Suprapubic skin (tissue), 4 donors: ENCODE measurements at regions not wholly inside any gene's neighbourhood (a gene's known extent, or its start where the extent isn't known, plus 50 kb on each side); places are given as distances from the start of the nearest gene placed in this dataset.
A peak's percentile ranks its signal among the peaks of the same experiment; 100 is the strongest.

Experiments used
- DNase-seq, 2 donors: peaks; one replicate each; pipeline ENCODE4 v3.0.0-alpha.2; 2019; ENCODE audit warnings: low spot score in 2 of 2
- H3K27ac ChIP-seq: fragments of 200-600 bp; sonication (generic); one replicate; pipeline ENCODE4 v1.5.1; 2019
- H3K27me3 ChIP-seq: fragments of 200-600 bp; sonication (generic); one replicate; pipeline ENCODE4 v1.5.1; 2019
- H3K36me3 ChIP-seq: fragments of 200-600 bp; sonication (generic); one replicate; pipeline ENCODE4 v1.5.1; 2019
- H3K4me1 ChIP-seq: fragments of 200-600 bp; sonication (generic); one replicate; pipeline ENCODE4 v1.5.1; 2019
- H3K4me3 ChIP-seq: fragments of 200-600 bp; sonication (generic); one replicate; pipeline ENCODE4 v1.5.1; 2019; ENCODE audit warnings: mild to moderate bottlenecking
- H3K9me3 ChIP-seq: fragments of 200-600 bp; sonication (generic); one replicate; pipeline ENCODE4 v1.5.1; 2019
- CTCF ChIP-seq, 2 donors: fragments of 200-600 bp in 1 of 2; fragments of 450-650 bp in 1 of 2; sonication (generic) in 1 of 2; IDR thresholded peaks; one replicate each; pipeline ENCODE4 v1.5.1; 2016 to 2019; ENCODE audit warnings: antibody characterized with exemption in 2 of 2, mild to moderate bottlenecking in 1 of 2, moderate library complexity in 1 of 2
- EP300 ChIP-seq: sonication (generic); formaldehyde crosslinking; IDR thresholded peaks from one replicate; pipeline ENCODE4 v1.6.1; 2017; ENCODE audit warnings: antibody characterized with exemption
- POLR2A ChIP-seq, 2 donors: fragments of 450-650 bp; IDR thresholded peaks; one replicate each; pipeline ENCODE4 v1.6.1; 2017; ENCODE audit warnings: antibody characterized with exemption in 2 of 2, mild to moderate bottlenecking in 2 of 2, moderate library complexity in 2 of 2
- POLR2AphosphoS5 ChIP-seq, 3 donors: sonication (generic); formaldehyde crosslinking; IDR thresholded peaks; one replicate each; pipeline ENCODE4 v1.6.1; 2017; ENCODE audit warnings: antibody characterized with exemption in 3 of 3
- WGBS: methylation state at CpG from one replicate; pipeline ENCODE4 v1.1.5; 2018; 5-methylcytosine and 5-hydroxymethylcytosine counted together

- Histone ChIP-seq H3K27me3 (peaks cover 7% of the 10 kb centered on the region), H3K36me3 (no peaks in the 10 kb centered on the region), H3K9me3 (no peaks in the 10 kb centered on the region), H3K4me3 (no peak overlapping the region), H3K27ac (no peak overlapping the region), H3K4me1 (peaks cover 9% of the 10 kb centered on the region)
- TF ChIP-seq POLR2AphosphoS5 (IDR thresholded peaks at IDR 0.05) (no peak), POLR2A (IDR thresholded peaks at IDR 0.05) (no peak), EP300 (no peak), CTCF (IDR thresholded peaks at IDR 0.05) (no peak)
- no peak for DNase-seq
- 82% methylated on average over 12 of the region's 12 CpGs for WGBS
Measured at GRCh38 chr11:134636071-134636470, 224.0 kb upstream of the B3GAT1 start.

- 78% methylated on average over 22 of the region's 22 CpGs for WGBS
- H3K4me1 ChIP-seq: peaks cover 1% of the 10 kb centered on the region
- H3K27me3 ChIP-seq: peaks cover 3% of the 10 kb centered on the region
- H3K9me3 ChIP-seq: no peaks in the 10 kb centered on the region
- H3K4me3 ChIP-seq: no peak overlapping the region
- peak in 1 of 2 donors; percentile 72 for DNase-seq
- no peaks in the 10 kb centered on the region for H3K36me3 ChIP-seq
- no peak overlapping the region for H3K27ac ChIP-seq
- TF ChIP-seq POLR2AphosphoS5 (IDR thresholded peaks at IDR 0.05): no peak
- no peak for TF ChIP-seq CTCF (IDR thresholded peaks at IDR 0.05)
- TF ChIP-seq EP300: no peak
- TF ChIP-seq POLR2A (IDR thresholded peaks at IDR 0.05): no peak
Measured at GRCh38 chr11:134634897-134635831, 223.1 kb upstream of the B3GAT1 start.

GRCh38 chr11:134633276-134633675 is 221.2 kb upstream of the B3GAT1 start:
- 93% methylated on average over 6 of the region's 6 CpGs for WGBS
- no peaks in the 10 kb centered on the region for H3K4me1 ChIP-seq
- no peak for DNase-seq
- H3K36me3 ChIP-seq: no peaks in the 10 kb centered on the region
- no peak overlapping the region for H3K4me3 ChIP-seq
- H3K27me3 ChIP-seq: no peaks in the 10 kb centered on the region
- H3K27ac ChIP-seq: no peak overlapping the region
- H3K9me3 ChIP-seq: no peaks in the 10 kb centered on the region
- TF ChIP-seq POLR2AphosphoS5 (IDR thresholded peaks at IDR 0.05) (no peak), EP300 (no peak), CTCF (IDR thresholded peaks at IDR 0.05) (no peak), POLR2A (IDR thresholded peaks at IDR 0.05) (no peak)

DNA sequence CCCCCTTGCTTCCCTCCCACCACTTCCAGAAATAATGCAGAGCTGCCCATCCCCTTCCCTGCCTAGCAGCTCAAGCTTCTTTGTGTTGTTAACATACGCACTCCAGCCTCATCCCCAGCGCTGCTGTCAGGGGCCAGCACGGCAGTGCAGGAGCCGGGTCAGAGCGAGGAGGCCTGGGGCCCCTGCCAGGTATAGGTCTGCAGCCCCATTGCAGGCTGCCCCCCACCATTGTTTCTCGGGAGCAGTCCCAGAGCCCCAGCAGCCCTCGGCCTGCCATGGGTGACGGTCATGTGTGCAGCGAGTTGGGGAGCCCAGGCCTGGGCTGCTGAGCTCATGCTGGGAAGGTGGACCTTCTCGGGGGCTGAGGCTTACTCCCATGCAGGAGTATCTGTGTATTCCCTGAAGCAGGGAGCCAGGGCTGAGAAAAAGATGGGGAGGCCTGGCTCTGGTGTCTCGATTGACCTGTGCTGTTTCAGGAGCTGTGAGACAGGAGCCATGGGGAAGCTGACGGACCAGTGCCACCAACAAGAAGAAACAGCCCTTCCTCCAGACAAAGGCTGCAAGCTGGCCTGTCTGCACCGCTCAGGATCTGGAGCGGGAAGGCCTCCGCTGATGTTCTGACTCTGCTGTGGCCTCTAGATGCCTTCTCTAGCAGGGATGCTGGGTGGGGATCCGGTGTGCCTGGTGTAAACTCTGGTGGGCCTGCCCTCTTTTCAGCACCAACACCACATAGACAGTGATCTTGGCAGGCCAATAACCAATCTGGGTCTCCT is 220.5 kb upstream of the B3GAT1 start:
- Histone ChIP-seq H3K36me3 (no peaks in the 10 kb centered on the region), H3K27ac (no peak overlapping the region), H3K9me3 (no peaks in the 10 kb centered on the region), H3K4me3 (no peak overlapping the region), H3K27me3 (no peaks in the 10 kb centered on the region), H3K4me1 (no peaks in the 10 kb centered on the region)
- 80% methylated on average over 14 of the region's 16 CpGs for WGBS
- peak in 1 of 2 donors; percentile 43 for DNase-seq
- TF ChIP-seq CTCF (IDR thresholded peaks at IDR 0.05): no peak

DNA sequence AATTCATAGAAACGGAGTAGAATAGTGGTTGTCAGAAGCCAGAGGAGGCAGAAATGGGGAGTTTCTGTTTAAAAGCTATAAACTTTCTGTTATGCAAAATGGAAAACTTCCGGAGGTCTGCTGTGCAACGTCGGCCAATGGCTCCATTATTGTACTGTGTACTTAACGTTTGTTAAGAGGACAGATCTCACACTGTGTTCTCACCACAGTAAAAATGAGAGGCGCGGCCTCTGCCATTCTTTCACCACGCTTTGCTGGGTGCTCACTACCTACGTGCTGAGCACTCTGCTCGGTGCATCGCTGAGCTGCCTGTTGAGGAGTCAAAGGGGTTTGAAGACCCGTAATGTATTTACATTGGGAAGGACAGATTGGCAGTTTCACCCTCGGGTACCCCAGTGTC is 218.8 kb upstream of the B3GAT1 start:
- no peak for TF ChIP-seq EP300
- no peak for TF ChIP-seq POLR2A (IDR thresholded peaks at IDR 0.05)
- TF ChIP-seq CTCF (IDR thresholded peaks at IDR 0.05): no peak
- TF ChIP-seq POLR2AphosphoS5 (IDR thresholded peaks at IDR 0.05): no peak
- Histone ChIP-seq H3K4me3 (no peak overlapping the region), H3K27me3 (no peaks in the 10 kb centered on the region), H3K36me3 (no peaks in the 10 kb centered on the region), H3K27ac (no peak overlapping the region), H3K9me3 (no peaks in the 10 kb centered on the region), H3K4me1 (no peaks in the 10 kb centered on the region)
- DNase-seq: no peak
- WGBS: 86% methylated on average over 11 of the region's 13 CpGs
